ENCODE measurements at regions not wholly inside any gene's neighbourhood (a gene's known extent, or its start where the extent isn't known, plus 50 kb on each side); places are given as distances from the start of the nearest gene placed in this dataset.

DNA sequence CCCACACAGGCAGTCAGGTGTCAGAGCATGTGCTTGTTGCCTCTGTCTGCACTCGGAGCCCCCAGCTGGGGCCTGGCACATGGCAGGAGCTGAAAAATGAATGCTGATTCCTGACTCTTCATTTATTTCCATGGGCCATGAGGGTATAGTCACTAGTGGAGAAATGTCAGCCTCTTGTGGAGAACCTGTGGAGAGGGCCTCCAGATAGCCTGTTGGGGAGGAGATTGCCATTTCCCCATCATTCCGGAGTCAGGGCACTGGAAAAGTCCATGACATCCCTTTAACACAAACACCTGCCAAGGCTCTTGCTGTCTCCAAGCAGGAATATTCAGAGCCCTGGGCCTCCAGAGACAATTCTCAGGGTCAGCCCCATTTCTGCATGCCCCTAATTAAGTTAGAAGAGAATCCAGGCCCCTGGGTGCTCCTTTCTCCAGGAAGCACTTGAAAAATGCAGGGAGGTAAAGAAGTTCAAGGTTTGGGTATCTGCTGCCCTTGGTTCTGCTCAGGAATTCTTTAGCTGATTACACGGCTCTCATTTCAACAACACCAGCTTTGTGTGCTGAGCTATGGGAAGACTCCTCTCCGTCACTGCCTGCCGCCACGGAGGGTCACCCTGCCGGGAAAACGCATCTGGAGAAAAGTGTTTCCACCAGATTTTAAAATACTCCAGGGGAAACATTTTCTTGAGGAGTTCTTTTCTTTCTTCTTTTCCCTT is 311.3 kb downstream of the MYCN start:
- no peaks in the 10 kb centered on the region for H3K4me1 ChIP-seq (ENCODE audit: insufficient read depth, low read length)
- H3K27ac ChIP-seq (ENCODE audit: low read depth, low read length), result no peak overlapping the region
- H3K9ac ChIP-seq (ENCODE audit: low read length), result no peak overlapping the region
- no peak overlapping the region for H3K4me3 ChIP-seq (ENCODE audit: low read depth in 1 of 2, low read length in 2 of 2)
- no peaks in the 10 kb centered on the region for H3K9me3 ChIP-seq (ENCODE audit: low read length)
- no peaks in the 10 kb centered on the region for H3K36me3 ChIP-seq (ENCODE audit: insufficient read depth, low read length)
- H3K27me3 ChIP-seq (ENCODE audit: control insufficient read depth in 1 of 2, insufficient read depth in 2 of 2, low read length in 2 of 2), result no peaks in the 10 kb centered on the region

GRCh38 chr2:16250886-16251285 is 310.5 kb downstream of the MYCN start:
- H3K36me3 ChIP-seq (ENCODE audit: insufficient read depth, low read length), result no peaks in the 10 kb centered on the region
- H3K9ac ChIP-seq (ENCODE audit: low read length), result no peak overlapping the region
- no peaks in the 10 kb centered on the region for H3K9me3 ChIP-seq (ENCODE audit: low read length)
- H3K27ac ChIP-seq (ENCODE audit: low read depth, low read length), result no peak overlapping the region
- H3K4me1 ChIP-seq (ENCODE audit: insufficient read depth, low read length), result no peaks in the 10 kb centered on the region
- H3K27me3 ChIP-seq (ENCODE audit: control insufficient read depth in 1 of 2, insufficient read depth in 2 of 2, low read length in 2 of 2), result no peaks in the 10 kb centered on the region
- H3K4me3 ChIP-seq (ENCODE audit: low read depth in 1 of 2, low read length in 2 of 2), result no peak overlapping the region

DNA sequence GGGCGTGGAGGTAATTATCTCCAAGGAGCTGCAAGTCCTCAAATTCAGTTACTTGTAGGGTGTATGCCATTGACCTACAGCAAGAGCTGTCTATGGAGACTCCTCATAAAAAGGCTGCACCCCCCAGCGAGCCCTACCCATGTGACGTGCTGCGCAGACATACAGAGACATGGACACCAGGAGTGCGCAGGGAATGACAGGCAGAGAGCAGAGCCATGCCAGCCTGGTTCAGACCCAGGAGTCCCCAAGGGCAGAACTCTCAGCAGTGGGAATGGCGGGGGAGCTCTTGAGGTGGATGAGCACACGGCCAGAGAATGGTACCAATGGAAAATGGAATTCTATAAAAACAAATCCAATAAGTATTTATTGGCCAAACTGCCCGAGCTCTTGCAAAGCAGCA is 310.1 kb downstream of the MYCN start:
- Histone ChIP-seq H3K27me3 (ENCODE audit: control insufficient read depth in 1 of 2, insufficient read depth in 2 of 2, low read length in 2 of 2) (no peaks in the 10 kb centered on the region), H3K4me3 (ENCODE audit: low read depth in 1 of 2, low read length in 2 of 2) (no peak overlapping the region), H3K9me3 (ENCODE audit: low read length) (no peaks in the 10 kb centered on the region), H3K36me3 (ENCODE audit: insufficient read depth, low read length) (no peaks in the 10 kb centered on the region), H3K4me1 (ENCODE audit: insufficient read depth, low read length) (no peaks in the 10 kb centered on the region), H3K9ac (ENCODE audit: low read length) (no peak overlapping the region), H3K27ac (ENCODE audit: low read depth, low read length) (no peak overlapping the region)

DNA sequence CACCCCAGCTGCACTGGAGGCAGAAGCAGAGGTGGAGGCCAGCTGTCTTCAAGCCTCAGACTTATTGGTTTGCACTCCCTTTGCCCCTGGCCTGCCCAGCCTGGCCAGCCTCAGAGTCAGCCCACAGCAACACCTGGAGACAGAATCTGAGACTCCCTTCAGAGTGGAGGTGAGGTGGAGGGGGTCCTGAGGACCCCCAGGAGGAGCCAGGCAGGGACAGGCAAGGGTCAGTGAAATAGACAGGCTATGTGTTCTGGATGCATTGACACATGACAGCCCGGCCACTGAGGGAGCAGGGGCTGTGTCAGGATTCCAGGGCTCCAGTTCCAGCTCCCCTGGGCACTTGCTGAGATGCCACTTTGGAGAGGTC is 309.7 kb downstream of the MYCN start:
- H3K27me3 ChIP-seq (ENCODE audit: control insufficient read depth in 1 of 2, insufficient read depth in 2 of 2, low read length in 2 of 2), result no peaks in the 10 kb centered on the region
- no peak overlapping the region for H3K4me3 ChIP-seq (ENCODE audit: low read depth in 1 of 2, low read length in 2 of 2)
- no peaks in the 10 kb centered on the region for H3K9me3 ChIP-seq (ENCODE audit: low read length)
- H3K9ac ChIP-seq (ENCODE audit: low read length), result no peak overlapping the region
- no peaks in the 10 kb centered on the region for H3K36me3 ChIP-seq (ENCODE audit: insufficient read depth, low read length)
- no peak overlapping the region for H3K27ac ChIP-seq (ENCODE audit: low read depth, low read length)
- H3K4me1 ChIP-seq (ENCODE audit: insufficient read depth, low read length), result no peaks in the 10 kb centered on the region

GRCh38 chr2:16249246-16250055 is 309.1 kb downstream of the MYCN start:
- Histone ChIP-seq H3K27me3 (ENCODE audit: control insufficient read depth in 1 of 2, insufficient read depth in 2 of 2, low read length in 2 of 2) (no peaks in the 10 kb centered on the region), H3K9ac (ENCODE audit: low read length) (no peak overlapping the region), H3K27ac (ENCODE audit: low read depth, low read length) (no peak overlapping the region), H3K36me3 (ENCODE audit: insufficient read depth, low read length) (no peaks in the 10 kb centered on the region), H3K4me3 (ENCODE audit: low read depth in 1 of 2, low read length in 2 of 2) (no peak overlapping the region), H3K9me3 (ENCODE audit: low read length) (no peaks in the 10 kb centered on the region), H3K4me1 (ENCODE audit: insufficient read depth, low read length) (no peaks in the 10 kb centered on the region)

- Histone ChIP-seq H3K4me1 (ENCODE audit: insufficient read depth, low read length) (no peaks in the 10 kb centered on the region), H3K9me3 (ENCODE audit: low read length) (no peaks in the 10 kb centered on the region), H3K27ac (ENCODE audit: low read depth, low read length) (no peak overlapping the region), H3K27me3 (ENCODE audit: control insufficient read depth in 1 of 2, insufficient read depth in 2 of 2, low read length in 2 of 2) (no peaks in the 10 kb centered on the region), H3K4me3 (ENCODE audit: low read depth in 1 of 2, low read length in 2 of 2) (no peak overlapping the region), H3K36me3 (ENCODE audit: insufficient read depth, low read length) (no peaks in the 10 kb centered on the region), H3K9ac (ENCODE audit: low read length) (no peak overlapping the region)
Measured at GRCh38 chr2:16248571-16249105, 308.3 kb downstream of the MYCN start.

GRCh38 chr2:16247326-16248122 is 307.2 kb downstream of the MYCN start:
- Histone ChIP-seq H3K27ac (ENCODE audit: low read depth, low read length) (no peak overlapping the region), H3K27me3 (ENCODE audit: control insufficient read depth in 1 of 2, insufficient read depth in 2 of 2, low read length in 2 of 2) (no peaks in the 10 kb centered on the region), H3K4me1 (ENCODE audit: insufficient read depth, low read length) (no peaks in the 10 kb centered on the region), H3K36me3 (ENCODE audit: insufficient read depth, low read length) (no peaks in the 10 kb centered on the region), H3K9ac (ENCODE audit: low read length) (no peak overlapping the region), H3K4me3 (ENCODE audit: low read depth in 1 of 2, low read length in 2 of 2) (no peak overlapping the region), H3K9me3 (ENCODE audit: low read length) (no peaks in the 10 kb centered on the region)

GRCh38 chr2:16246911-16247310 is 306.6 kb downstream of the MYCN start:
- H3K27ac ChIP-seq (ENCODE audit: low read depth, low read length), result no peak overlapping the region
- no peak overlapping the region for H3K4me3 ChIP-seq (ENCODE audit: low read depth in 1 of 2, low read length in 2 of 2)
- no peaks in the 10 kb centered on the region for H3K4me1 ChIP-seq (ENCODE audit: insufficient read depth, low read length)
- no peaks in the 10 kb centered on the region for H3K36me3 ChIP-seq (ENCODE audit: insufficient read depth, low read length)
- H3K27me3 ChIP-seq (ENCODE audit: control insufficient read depth in 1 of 2, insufficient read depth in 2 of 2, low read length in 2 of 2), result no peaks in the 10 kb centered on the region
- no peak overlapping the region for H3K9ac ChIP-seq (ENCODE audit: low read length)
- no peaks in the 10 kb centered on the region for H3K9me3 ChIP-seq (ENCODE audit: low read length)

DNA sequence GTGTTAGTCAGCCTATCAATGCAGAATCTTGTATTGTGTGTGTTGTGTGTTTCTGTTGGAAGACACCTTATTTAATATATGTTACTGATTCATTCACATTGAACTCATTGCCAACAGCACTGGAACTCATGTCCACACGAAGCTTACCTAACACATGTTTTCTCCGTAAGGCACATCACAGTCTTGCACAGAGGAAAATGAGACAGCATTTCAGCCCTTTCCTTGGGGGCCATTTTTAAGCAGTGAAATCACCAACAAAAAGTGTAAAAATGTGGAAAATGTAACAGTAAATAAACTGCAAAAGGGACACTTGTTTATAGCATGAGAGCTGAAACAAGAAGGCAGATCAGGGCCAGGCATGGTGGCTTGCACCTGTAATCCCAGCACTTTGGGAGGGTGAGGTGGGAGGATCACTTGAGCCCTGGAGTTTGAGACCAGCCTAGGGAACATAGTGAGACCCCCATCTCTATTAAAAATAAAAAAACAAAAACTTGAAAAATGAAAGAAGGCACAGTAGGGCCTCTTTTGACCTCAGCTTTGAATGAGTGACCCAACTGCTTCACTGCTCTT is 306.0 kb downstream of the MYCN start:
- H3K36me3 ChIP-seq (ENCODE audit: insufficient read depth, low read length), result no peaks in the 10 kb centered on the region

GRCh38 chr2:16245481-16246054 is 305.2 kb downstream of the MYCN start:
- H3K9me3 ChIP-seq (ENCODE audit: low read length), result no peaks in the 10 kb centered on the region
- no peak overlapping the region for H3K27ac ChIP-seq (ENCODE audit: low read depth, low read length)
- H3K36me3 ChIP-seq (ENCODE audit: insufficient read depth, low read length), result no peaks in the 10 kb centered on the region
- H3K9ac ChIP-seq (ENCODE audit: low read length), result no peak overlapping the region
- H3K4me3 ChIP-seq (ENCODE audit: low read depth in 1 of 2, low read length in 2 of 2), result no peak overlapping the region
- no peaks in the 10 kb centered on the region for H3K27me3 ChIP-seq (ENCODE audit: control insufficient read depth in 1 of 2, insufficient read depth in 2 of 2, low read length in 2 of 2)
- H3K4me1 ChIP-seq (ENCODE audit: insufficient read depth, low read length), result no peaks in the 10 kb centered on the region

More for the DNA sequence above, 306.0 kb downstream of the MYCN start:
- no peaks in the 10 kb centered on the region for H3K4me1 ChIP-seq (ENCODE audit: insufficient read depth, low read length)
- H3K9me3 ChIP-seq (ENCODE audit: low read length), result no peaks in the 10 kb centered on the region
- H3K27ac ChIP-seq (ENCODE audit: low read depth, low read length), result no peak overlapping the region
- H3K27me3 ChIP-seq (ENCODE audit: control insufficient read depth in 1 of 2, insufficient read depth in 2 of 2, low read length in 2 of 2), result no peaks in the 10 kb centered on the region
- H3K4me3 ChIP-seq (ENCODE audit: low read depth in 1 of 2, low read length in 2 of 2), result no peak overlapping the region
- H3K9ac ChIP-seq (ENCODE audit: low read length), result no peak overlapping the region

DNA sequence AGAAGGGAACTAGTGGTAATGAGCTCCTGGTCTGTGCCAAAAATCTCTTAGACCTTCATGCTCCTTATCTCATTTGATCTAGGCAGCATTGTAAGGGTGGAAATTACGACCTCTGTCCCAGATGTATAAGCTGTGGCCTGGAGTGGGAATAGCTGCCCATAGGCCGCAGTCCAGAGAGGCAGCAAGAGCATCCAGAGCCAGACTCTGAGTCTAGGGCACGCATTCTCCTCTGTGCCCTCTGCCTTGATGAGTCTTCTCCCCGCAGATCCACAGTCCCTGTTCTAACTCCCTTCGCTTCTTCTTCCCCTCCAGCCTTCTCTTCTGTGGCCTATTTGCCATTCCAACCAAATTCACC is 304.6 kb downstream of the MYCN start:
- H3K27ac ChIP-seq (ENCODE audit: low read depth, low read length), result no peak overlapping the region
- H3K9ac ChIP-seq (ENCODE audit: low read length), result no peak overlapping the region
- H3K27me3 ChIP-seq (ENCODE audit: control insufficient read depth in 1 of 2, insufficient read depth in 2 of 2, low read length in 2 of 2), result no peaks in the 10 kb centered on the region
- no peaks in the 10 kb centered on the region for H3K9me3 ChIP-seq (ENCODE audit: low read length)
- H3K4me3 ChIP-seq (ENCODE audit: low read depth in 1 of 2, low read length in 2 of 2), result no peak overlapping the region
- H3K4me1 ChIP-seq (ENCODE audit: insufficient read depth, low read length), result no peaks in the 10 kb centered on the region
- no peaks in the 10 kb centered on the region for H3K36me3 ChIP-seq (ENCODE audit: insufficient read depth, low read length)
